ENCODE measurements at regions not wholly inside any gene's neighbourhood (a gene's known extent, or its start where the extent isn't known, plus 50 kb on each side); places are given as distances from the start of the nearest gene placed in this dataset.
"Not testable (repeated sequence)": the region's sequence is repeated elsewhere in the genome, so short reads cannot be mapped to it uniquely, and the experiment has no call there.

- no peak for DNase-seq
These were observed 543.2 kb upstream of the SGCD start for GRCh38 chr5:155783791-155784190.

DNA sequence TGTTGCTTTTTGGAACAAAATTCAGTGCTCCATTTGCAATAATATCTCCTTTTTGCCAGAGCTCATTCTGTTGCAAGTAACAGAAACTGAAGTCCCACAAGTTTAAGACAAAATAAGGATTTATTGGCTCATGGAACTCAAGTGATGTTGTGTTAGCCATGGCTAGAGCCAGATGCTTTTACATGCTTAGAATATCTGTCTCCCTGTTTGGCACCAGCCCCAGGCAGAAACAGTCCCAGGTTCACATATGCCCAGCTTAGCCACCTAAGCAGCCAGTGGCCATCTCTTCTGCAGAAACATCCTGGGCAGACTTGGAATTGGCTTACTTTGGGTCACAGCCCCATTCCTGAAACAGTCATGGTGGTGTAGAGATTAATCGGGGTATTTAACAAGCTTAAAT is 540.9 kb upstream of the SGCD start:
- DNase-seq, result no peak

GRCh38 chr5:155792873-155793272 is 534.1 kb upstream of the SGCD start:
- no peak for DNase-seq

DNA sequence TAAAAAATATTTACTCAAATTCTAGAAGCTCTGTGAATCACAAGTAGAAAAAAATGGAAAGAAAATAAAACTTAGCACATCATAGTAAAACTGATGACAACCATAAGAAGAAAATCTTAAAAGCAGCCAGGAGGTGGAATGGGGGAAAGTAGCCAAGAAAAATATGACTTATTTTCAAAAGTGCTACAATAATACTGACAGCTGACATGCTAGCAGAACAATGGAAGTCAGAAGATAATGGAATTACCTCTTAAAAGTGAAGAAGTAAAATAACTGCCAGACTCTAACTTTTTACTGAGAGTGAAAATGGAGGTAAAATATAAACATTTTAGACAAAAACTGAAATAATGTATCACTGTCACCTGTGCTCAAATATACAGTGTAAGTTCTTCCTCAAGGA is 532.2 kb upstream of the SGCD start:
- no peak for DNase-seq

DNA sequence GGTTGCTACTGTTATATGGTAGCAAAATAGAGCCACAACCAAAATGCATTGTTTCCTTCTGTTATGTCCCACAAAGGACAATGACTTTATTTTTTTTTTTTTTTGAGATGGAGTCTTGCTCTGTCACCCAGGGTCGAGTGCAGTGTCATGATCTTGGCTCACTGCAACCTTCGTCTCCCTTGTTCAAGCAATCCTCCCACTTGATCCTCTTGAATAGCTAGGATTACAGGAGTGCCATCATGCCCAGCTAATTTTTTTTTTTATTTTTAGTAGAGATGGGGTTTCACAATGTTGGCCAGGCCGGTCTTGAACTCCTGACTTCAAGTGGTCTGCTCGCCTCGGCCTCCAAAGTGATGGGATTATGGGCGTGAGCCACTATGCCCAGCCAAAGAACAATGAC is 527.7 kb upstream of the SGCD start:
- no peak for DNase-seq

- no peak for DNase-seq
These were observed 518.9 kb upstream of the SGCD start for GRCh38 chr5:155807884-155808576.

DNA sequence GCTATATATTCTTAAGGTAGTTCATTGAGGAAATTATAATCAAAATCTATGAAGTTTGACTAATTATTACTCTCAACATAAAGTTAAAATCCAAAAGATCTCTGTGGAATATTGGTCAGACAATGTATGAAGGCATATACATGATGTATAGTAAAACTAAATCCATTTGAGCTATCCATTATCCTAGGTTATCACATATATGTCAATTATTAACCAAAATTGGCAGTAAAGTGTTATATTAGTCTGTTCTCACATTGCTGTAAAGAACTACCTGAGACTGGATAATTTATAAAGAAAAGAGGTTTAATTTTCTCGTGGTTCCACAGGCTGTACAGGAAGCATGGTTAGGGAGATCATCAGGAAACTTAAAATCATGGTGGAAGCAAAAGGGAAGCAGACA is 511.7 kb upstream of the SGCD start:
- DNase-seq, result no peak

DNA sequence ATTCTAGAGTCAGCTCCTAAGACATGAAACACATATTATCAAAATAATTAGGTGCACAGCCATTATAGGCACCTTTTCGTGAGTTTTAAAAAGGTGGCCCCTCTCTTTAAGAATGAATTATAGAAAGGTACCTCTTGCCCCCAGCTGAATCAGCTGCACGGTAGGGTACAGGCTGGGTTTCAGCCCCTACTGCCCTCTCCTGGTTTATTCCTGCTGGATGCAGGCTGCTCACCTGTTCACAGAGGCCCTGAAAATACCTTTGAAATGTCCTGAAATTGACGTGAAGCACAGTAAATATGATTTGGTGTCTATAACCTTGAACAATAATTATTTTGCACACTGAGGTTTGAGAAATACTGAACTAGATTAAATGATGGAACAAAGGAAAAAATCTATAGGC is 504.8 kb upstream of the SGCD start:
- no peak for DNase-seq

DNA sequence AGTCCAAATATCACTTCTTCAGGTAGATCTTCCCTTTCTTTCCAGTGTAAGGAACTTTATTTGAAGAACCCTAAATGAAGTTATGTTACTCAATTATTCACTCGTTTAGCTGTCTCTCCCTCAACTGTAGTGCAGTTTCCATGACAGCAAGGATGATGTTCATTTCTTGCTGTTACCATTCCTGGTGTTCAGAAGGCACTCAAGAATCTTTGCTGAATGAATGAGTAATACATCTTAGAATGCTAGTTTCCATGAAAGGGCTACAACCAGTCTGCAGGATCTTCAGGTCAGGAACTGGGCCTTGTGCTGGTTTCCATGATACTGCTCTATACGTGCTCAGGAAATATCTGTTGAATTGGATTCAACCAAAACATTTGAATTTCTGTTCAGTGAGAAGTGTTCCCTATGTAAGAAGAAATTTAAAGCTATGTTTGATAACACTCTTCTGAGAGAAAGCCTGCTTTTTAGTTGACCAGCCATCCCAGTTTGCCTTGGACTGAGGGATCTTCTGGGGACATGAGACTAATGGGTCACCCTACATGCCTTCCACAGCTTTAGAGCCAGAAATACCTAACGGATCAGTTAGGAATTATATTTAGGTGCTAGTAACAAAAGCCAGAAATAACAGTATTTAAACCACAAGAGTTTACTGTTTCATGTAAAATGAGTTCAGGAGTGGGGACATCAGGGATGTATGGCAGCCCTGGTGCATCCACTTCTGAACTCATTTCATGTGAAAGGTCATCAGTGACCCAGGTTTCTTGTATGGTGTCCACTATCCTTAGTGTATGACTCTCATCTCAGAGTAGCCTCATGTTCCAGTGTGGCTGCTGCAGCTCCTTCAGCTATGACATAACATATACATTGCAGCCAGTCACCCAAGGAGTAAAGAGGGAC is 500.1 kb upstream of the SGCD start:
- DNase-seq, result no peak

DNA sequence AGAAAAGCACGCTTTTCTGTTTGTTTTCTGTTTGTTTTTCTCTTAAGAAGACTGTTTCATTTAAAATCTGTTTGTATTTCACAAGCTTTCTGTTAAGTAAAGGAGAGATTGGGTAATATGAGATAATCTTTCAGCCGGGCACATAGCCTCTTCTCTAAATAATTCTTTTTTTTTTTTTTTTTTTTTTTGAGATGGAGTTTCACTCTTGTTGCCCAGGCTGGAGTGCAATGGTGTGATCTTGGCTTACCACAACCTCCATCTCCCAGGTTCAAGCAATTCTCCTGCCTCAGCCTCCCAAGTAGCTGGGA is 499.5 kb upstream of the SGCD start:
- not testable (repeated sequence) for DNase-seq

- DNase-seq, result no peak
These were observed 499.0 kb upstream of the SGCD start for GRCh38 chr5:155827949-155828348.

DNA sequence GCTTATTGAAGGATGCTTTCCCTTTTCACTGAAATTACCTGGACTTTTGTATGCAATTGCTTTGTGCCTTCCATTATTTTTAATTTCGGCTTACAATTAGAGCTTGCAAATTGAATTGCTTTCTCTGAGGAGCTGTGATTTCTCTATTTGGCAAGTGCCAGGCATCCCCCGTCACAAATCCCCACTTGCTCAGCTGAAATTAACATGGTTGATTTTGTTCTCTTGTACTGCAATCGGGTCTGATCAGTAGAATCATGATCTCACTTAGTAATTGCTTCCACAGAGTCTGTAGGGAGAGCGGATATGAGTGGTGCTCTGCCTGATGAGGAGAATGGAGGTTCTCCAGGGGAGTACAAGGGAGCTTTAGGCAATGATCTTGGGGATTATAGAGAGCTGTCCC is 495.5 kb upstream of the SGCD start:
- no peak for DNase-seq

- DNase-seq, result no peak
These were observed 493.7 kb upstream of the SGCD start for GRCh38 chr5:155833287-155833686.

DNA sequence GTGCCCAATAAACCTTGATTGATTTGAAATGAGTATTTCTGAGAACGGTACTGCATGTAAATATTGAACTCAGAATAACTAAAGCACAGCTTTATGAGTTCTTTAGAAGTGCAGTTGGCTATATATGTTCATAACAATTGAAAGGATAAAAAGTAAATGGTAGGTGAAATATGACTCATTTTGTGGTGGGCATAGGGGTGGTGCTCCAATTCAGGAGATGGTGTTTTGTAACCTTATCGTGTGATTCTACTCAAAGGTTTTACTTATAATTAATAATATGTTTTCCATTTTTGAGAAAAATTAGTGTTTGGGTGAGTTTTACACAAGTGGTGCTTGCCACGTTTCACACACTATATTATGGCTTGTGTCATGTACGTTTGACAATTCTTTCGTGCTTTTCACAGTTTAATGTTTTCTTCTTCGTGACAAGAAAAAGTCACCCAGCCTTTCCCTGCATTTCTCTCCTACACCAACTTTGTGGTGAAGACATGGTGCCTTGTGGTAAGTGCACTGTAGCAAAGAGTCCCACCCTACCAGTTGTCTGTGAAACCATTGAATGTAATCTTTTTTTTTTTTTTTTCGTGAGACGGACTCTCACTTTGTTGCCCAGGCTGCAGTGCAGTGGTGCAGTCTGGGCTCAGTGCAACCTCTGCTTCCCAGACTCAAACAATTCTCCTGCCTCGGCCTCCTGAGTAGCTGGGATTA is 492.5 kb upstream of the SGCD start:
- peak; percentile 29 for DNase-seq

GRCh38 chr5:155836089-155836803 is 490.7 kb upstream of the SGCD start:
- no peak for DNase-seq

GRCh38 chr5:155838394-155838793 is 488.6 kb upstream of the SGCD start:
- DNase-seq, result no peak

GRCh38 chr5:155839251-155840037 is 487.5 kb upstream of the SGCD start:
- DNase-seq, result no peak

GRCh38 chr5:155844542-155844941 is 482.4 kb upstream of the SGCD start:
- no peak for DNase-seq

DNA sequence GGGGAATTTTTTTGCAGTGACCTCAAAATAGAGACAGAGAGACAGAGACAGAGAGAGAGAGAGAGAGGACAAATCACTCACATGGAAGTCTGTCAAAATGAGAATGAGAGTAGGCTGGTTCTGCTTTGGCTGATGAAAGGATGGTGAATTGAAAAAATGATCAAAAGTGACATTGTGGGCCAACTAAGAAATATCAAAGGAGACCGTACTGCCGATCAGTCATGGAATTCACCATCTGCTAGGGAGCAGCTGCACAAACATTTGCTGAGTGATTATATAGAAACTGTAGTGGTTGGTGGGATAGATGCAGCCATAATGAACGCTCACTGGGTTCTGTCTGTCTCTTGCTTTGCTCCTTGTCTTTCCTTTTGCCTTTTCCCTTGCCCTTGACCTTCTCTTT is 476.6 kb upstream of the SGCD start:
- no peak for DNase-seq

DNA sequence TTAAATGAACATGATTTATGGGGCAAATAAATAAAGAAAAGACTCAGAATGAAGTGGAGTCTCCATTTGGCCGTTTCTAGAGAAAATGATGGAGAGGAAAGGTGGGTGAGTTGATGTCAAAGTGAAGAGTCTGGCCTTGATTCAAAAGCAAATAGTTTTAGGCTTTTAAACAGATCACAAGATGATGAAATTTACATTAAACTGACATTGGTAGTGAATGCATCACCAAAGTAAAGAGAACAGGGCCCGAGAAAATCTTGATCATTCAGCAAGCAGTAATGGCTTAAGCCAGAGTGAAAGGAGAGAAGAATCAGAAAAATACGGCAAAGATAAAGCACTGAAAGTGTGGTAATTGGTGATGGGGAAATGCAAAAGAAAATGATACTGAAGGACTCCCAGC is 460.0 kb upstream of the SGCD start:
- DNase-seq, result no peak

DNA sequence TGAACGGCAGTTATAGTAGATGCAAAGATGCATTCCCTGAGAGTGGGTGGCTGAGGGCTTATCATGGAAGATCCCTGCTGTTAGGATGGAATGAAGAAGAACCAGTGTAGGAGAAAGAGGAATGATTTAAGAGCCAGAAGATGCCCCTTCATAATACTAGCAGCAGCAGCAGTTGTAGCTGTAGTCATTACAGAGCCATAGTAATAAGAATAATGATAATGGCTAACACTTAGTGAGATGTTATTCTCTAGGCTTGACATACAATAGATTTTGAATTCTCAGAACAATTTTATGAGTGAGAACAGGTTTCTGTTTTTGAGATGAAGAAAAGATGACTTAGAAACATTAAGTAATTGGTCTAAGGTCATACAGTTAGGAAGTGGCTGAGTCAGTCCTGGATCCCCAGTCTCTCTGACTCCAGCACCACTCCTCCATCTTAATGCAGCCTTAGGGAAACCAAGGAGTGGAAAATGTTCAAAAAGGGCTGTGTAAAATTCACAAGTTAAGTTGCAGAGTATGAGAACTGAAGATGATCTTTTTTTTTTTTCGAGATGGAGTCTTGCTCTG is 459.4 kb upstream of the SGCD start:
- no peak for DNase-seq

DNA sequence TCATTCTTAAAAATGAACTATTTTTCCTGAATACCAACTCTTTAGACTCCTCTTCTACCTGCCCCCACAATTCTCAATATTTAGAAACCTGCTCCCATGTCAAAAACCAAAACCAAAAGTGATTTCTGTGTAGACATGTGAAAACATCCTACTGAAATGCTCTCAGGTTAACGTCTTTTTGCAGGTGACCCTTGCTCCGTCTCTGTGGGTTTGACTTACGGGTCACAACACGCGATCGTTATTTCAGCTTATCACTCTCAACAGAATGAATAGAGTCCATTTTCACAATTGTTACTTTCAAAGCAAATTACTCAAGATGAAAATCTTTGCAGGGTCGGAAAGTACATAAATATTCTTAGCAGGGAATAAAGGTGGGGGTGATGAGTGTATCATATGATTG is 456.3 kb upstream of the SGCD start:
- DNase-seq, result no peak

Measured in CD4-positive, alpha-beta T cell treated with Interleukin-4 for 4 hours (primary cell).